NB4 (cell line): ENCODE measurements at regions not wholly inside any gene's neighbourhood (a gene's known extent, or its start where the extent isn't known, plus 50 kb on each side); places are given as distances from the start of the nearest gene placed in this dataset.

Experiments
- CTCF ChIP-seq: IDR thresholded peaks from one replicate; pipeline ENCODE4 v1.5.1; 2012; ENCODE audit warnings: low read depth, low read length
- MAX ChIP-seq: IDR thresholded peaks from 2 replicates; pipeline ENCODE4 v1.6.1; 2011; ENCODE audit warnings: low read depth, low read length

- TF ChIP-seq CTCF (no peak), MAX (no peak)
Observed at GRCh38 chr11:86869531-86869930, 69.2 kb downstream of the PRSS23 start.
